Thoracic aorta (tissue), 2 donors: ENCODE measurements at regions not wholly inside any gene's neighbourhood (a gene's known extent, or its start where the extent isn't known, plus 50 kb on each side); places are given as distances from the start of the nearest gene placed in this dataset.

ENCODE experiments used
- ATAC-seq: fragments of 150-250 bp; one replicate; pipeline ENCODE4 v1.8.0; 2017; ENCODE audit warnings: low read depth; ENCODE audit not compliant: insufficient number of reproducible peaks, low FRiP score
- DNase-seq: peaks from one replicate; pipeline ENCODE4 v3.0.0-alpha.2; 2020; ENCODE audit warnings: low spot score
- H3K27ac ChIP-seq, 2 donors: fragments of 200-600 bp; sonication (generic); 1 replicate in 1 of 2; 2 replicates in 1 of 2; pipeline ENCODE4 v1.5.1; 2016; ENCODE audit warnings: mild to moderate bottlenecking in 2 of 2, moderate library complexity in 2 of 2
- H3K27me3 ChIP-seq: fragments of 200-600 bp; sonication (generic); replicated peaks from 2 replicates; pipeline ENCODE4 v1.6.0; 2016; ENCODE audit warnings: mild to moderate bottlenecking; ENCODE audit not compliant: insufficient read depth
- H3K36me3 ChIP-seq: fragments of 200-600 bp; sonication (generic); one replicate; pipeline ENCODE4 v1.5.1; 2016
- H3K4me1 ChIP-seq, 2 donors: fragments of 200-600 bp; sonication (generic); 1 replicate in 1 of 2; 2 replicates in 1 of 2; pipeline versions ENCODE4 v1.5.1 to v1.6.0; 2016; ENCODE audit warnings: low read depth in 2 of 2, mild to moderate bottlenecking in 1 of 2; ENCODE audit not compliant: control insufficient read depth in 1 of 2
- H3K4me3 ChIP-seq: fragments of 200-600 bp; sonication (generic); 2 replicates; pipeline ENCODE4 v1.5.1; 2016; ENCODE audit warnings: mild to moderate bottlenecking
- H3K9me3 ChIP-seq: fragments of 200-600 bp; sonication (generic); 2 replicates; pipeline ENCODE4 v1.5.1; 2016
- CTCF ChIP-seq: fragments of 200-600 bp; sonication (generic); IDR thresholded peaks from one replicate; pipeline ENCODE4 v1.5.1; 2019; ENCODE audit warnings: antibody characterized with exemption

GRCh38 chr2:120966510-120967254, 231.0 kb downstream of the GLI2 start:
- Histone ChIP-seq H3K36me3 (peaks cover 7% of the 10 kb centered on the region), H3K27ac (no peak overlapping the region), H3K4me1 (no peaks in the 10 kb centered on the region), H3K4me3 (no peak overlapping the region), H3K27me3 (no peaks in the 10 kb centered on the region), H3K9me3 (no peaks in the 10 kb centered on the region)
- DNase-seq (no peak), ATAC-seq (no peak)
- no peak for TF ChIP-seq CTCF

GRCh38 chr2:120968307-120969015, 232.8 kb downstream of the GLI2 start:
- Histone ChIP-seq H3K27me3 (no peaks in the 10 kb centered on the region), H3K4me3 (no peak overlapping the region), H3K27ac (no peak overlapping the region), H3K36me3 (peaks cover 10% of the 10 kb centered on the region), H3K9me3 (no peaks in the 10 kb centered on the region), H3K4me1 (no peaks in the 10 kb centered on the region)
- DNase-seq (no peak), ATAC-seq (no peak)
- no peak for TF ChIP-seq CTCF

- no peak for TF ChIP-seq CTCF
- Histone ChIP-seq H3K27ac (no peak overlapping the region), H3K4me1 (no peaks in the 10 kb centered on the region), H3K36me3 (peaks cover 14% of the 10 kb centered on the region), H3K27me3 (no peaks in the 10 kb centered on the region), H3K4me3 (no peak overlapping the region), H3K9me3 (no peaks in the 10 kb centered on the region)
- DNase-seq: no peak
- ATAC-seq: no peak
Measured at GRCh38 chr2:120969613-120970355, 234.1 kb downstream of the GLI2 start.

- ATAC-seq (no peak), DNase-seq (no peak)
- H3K4me1 ChIP-seq: no peaks in the 10 kb centered on the region
- H3K9me3 ChIP-seq: no peaks in the 10 kb centered on the region
- no peak overlapping the region for H3K27ac ChIP-seq
- no peaks in the 10 kb centered on the region for H3K27me3 ChIP-seq
- no peak for TF ChIP-seq CTCF
- H3K36me3 ChIP-seq: peaks cover 20% of the 10 kb centered on the region
- no peak overlapping the region for H3K4me3 ChIP-seq
Measured at GRCh38 chr2:120971866-120972265, 236.2 kb downstream of the GLI2 start.

- DNase-seq (no peak), ATAC-seq (no peak)
- Histone ChIP-seq H3K4me1 (no peaks in the 10 kb centered on the region), H3K4me3 (no peak overlapping the region), H3K36me3 (peaks cover 20% of the 10 kb centered on the region), H3K27me3 (no peaks in the 10 kb centered on the region), H3K27ac (no peak overlapping the region), H3K9me3 (no peaks in the 10 kb centered on the region)
- TF ChIP-seq CTCF: no peak
Measured at GRCh38 chr2:120972286-120972685, 236.6 kb downstream of the GLI2 start.
